HepG2 (cell line): ENCODE measurements at regions not wholly inside any gene's neighbourhood (a gene's known extent, or its start where the extent isn't known, plus 50 kb on each side); places are given as distances from the start of the nearest gene placed in this dataset.
"Not testable (repeated sequence)": the region's sequence is repeated elsewhere in the genome, so short reads cannot be mapped to it uniquely, and the experiment has no call there.

Experiments
- ATAC-seq: fragments of 200-7000 bp; cut with Tn5 transposase; 3 replicates; pipeline ENCODE4 v1.9.1; 2020; ENCODE audit warnings: mild to moderate bottlenecking, moderate library complexity
- BruUV-seq: library from RNA; stranded (reverse); fragments of 400-500 nt; replicated peaks from 2 replicates; lab custom pipeline; 2021; lab: Mats Ljungman, UMichigan
- CTCF ChIA-PET: fragments of 300-600 bp; formaldehyde crosslinking; extraction: SDS; loops from one replicate; lab custom pipeline; 2021; ENCODE audit warnings: low total read pairs, inconsistent platforms, low intra/inter-chr PET ratio; lab: Yijun Ruan, JAX
- POLR2A ChIA-PET: fragments of 350-600 bp; sonication (Branson Sonifier 250); formaldehyde crosslinking; loops from one replicate; lab custom pipeline; 2020; ENCODE audit warnings: antibody characterized with exemption, inconsistent platforms; lab: Yijun Ruan, JAX
- DNase-seq: peaks from one replicate; pipeline ENCODE4 v3.0.0-alpha.2; 2015; ENCODE audit warnings: low spot score
- FAIRE-seq: peaks from 3 replicates; lab custom pipeline; 2011; peaks lifted over from hg19 to GRCh38; lab: Jason Lieb, UNC
- H2AFZ ChIP-seq: one replicate; pipeline ENCODE4 v1.6.1; 2011; ENCODE audit warnings: low read length, inconsistent platforms
- H3K27ac ChIP-seq: fragments of 300-600 bp; 3 replicates; pipeline ENCODE4 v1.8.0; 2011; ENCODE audit warnings: mixed run types, mild to moderate bottlenecking, mixed read lengths, low read length, inconsistent platforms; ENCODE audit not compliant: insufficient read depth; ENCODE audit errors: extremely low read length
- H3K27me3 ChIP-seq, 2 experiments: fragments of 200-600 bp in 1 of 2; 2 replicates in 1 of 2; 3 replicates in 1 of 2; pipeline versions ENCODE4 v1.6.0 to v1.8.0; 2011; ENCODE audit warnings: low read length in 2 of 2, mild to moderate bottlenecking in 2 of 2, moderate library complexity in 2 of 2, inconsistent platforms in 1 of 2; ENCODE audit not compliant: insufficient read depth in 2 of 2, control insufficient read depth in 1 of 2
- H3K36me3 ChIP-seq, 2 experiments: fragments of 200-600 bp in 1 of 2; replicated peaks in 1 of 2; 2 replicates in 1 of 2; 3 replicates in 1 of 2; pipeline versions ENCODE4 v1.5.1 to v1.8.0; 2011; ENCODE audit warnings: low read length in 2 of 2, inconsistent platforms in 1 of 2; ENCODE audit not compliant: insufficient read depth in 2 of 2, control insufficient read depth in 1 of 2
- H3K4me1 ChIP-seq: 2 replicates; pipeline ENCODE4 v1.5.1; 2012; ENCODE audit warnings: low read length, inconsistent platforms; ENCODE audit not compliant: insufficient read depth
- H3K4me2 ChIP-seq: 2 replicates; pipeline ENCODE4 v1.6.0; 2011; ENCODE audit warnings: low read depth, low read length, inconsistent platforms
- H3K4me3 ChIP-seq, 3 experiments: fragments of 200-600 bp in 1 of 3; sonication (generic), shearing (Covaris generic) in 1 of 3; replicated peaks in 1 of 3; 2 replicates each; pipeline ENCODE4 v1.5.1; 2011 to 2016; ENCODE audit warnings: low read length in 3 of 3, inconsistent platforms in 2 of 3, low read depth in 2 of 3, mild to moderate bottlenecking in 2 of 3, control low read depth in 1 of 3, mixed read lengths in 1 of 3; ENCODE audit not compliant: insufficient read depth in 1 of 3
- H3K79me2 ChIP-seq: one replicate; pipeline ENCODE4 v1.6.1; 2011; ENCODE audit warnings: low read length, inconsistent platforms; ENCODE audit not compliant: insufficient read depth
- H3K9ac ChIP-seq: 2 replicates; pipeline ENCODE4 v1.6.0; 2011; ENCODE audit warnings: mild to moderate bottlenecking, low read depth, low read length, inconsistent platforms; ENCODE audit not compliant: insufficient read depth
- H3K9me3 ChIP-seq: 2 replicates; pipeline ENCODE4 v1.5.1; 2012; ENCODE audit warnings: mild to moderate bottlenecking, low read length
- H4K20me1 ChIP-seq: 2 replicates; pipeline ENCODE4 v1.6.0; 2011; ENCODE audit warnings: inconsistent platforms, mild to moderate bottlenecking, low read length, moderate library complexity; ENCODE audit not compliant: insufficient read depth
- HES4 ChIP-seq: sonication (generic); formaldehyde crosslinking; IDR thresholded peaks from 2 replicates; pipeline ENCODE4 v1.9.0; 2021; ENCODE audit warnings: mild to moderate bottlenecking, missing genetic modification reagents, borderline replicate concordance
- SMAD1 ChIP-seq: sonication (generic); formaldehyde crosslinking; IDR thresholded peaks from 2 replicates; pipeline ENCODE4 v1.4.0; 2020; ENCODE audit warnings: missing genetic modification reagents, low read depth, mild to moderate bottlenecking, borderline replicate concordance
- WGBS: methylation state at CpG from one replicate; pipeline ENCODE4 v1.1.6; 2017; ENCODE audit warnings: low lambda C conversion rate; 5-methylcytosine and 5-hydroxymethylcytosine counted together
- in situ Hi-C: cut with HindIII; loops from 2 replicates; pipeline ENCODE4 v1.10.0; 2017; ENCODE audit warnings: low pct_unique_long_range_greater_than_20kb; ENCODE audit not compliant: extremely low pct_ligation_motif_present
- intact Hi-C: fragments of 100-400 bp; cut with micrococcal nuclease; formaldehyde crosslinking; loops from one replicate; pipeline ENCODE4 v1.10.0; 2022; ENCODE audit not compliant: unreplicated experiment
- TF ChIP-seq, protein P1 (sequence below): sonication (generic); formaldehyde crosslinking; IDR thresholded peaks from 2 replicates; pipeline ENCODE4 v1.5.0; 2020; ENCODE audit warnings: missing genetic modification reagents

DNA sequence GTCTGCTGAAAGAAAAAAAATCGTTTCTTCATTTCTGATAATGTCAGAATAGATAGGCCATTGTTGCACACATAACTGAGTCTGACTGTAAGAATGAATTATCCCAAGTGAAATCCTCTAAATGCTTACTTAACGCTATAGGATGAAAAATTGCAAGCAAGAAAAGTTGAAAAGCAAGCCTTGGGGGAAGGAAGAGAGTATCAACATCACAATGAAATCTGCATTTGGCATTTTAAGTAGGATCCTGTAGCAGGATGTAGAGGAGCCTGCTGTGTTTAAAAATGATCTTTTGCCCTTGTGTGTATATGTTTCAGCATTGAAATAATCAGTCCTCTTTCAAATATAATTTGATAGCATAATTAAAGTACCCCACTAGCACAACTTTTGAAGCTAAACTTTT lies 464.3 kb upstream of the ZNF337 start:
- H3K79me2 ChIP-seq, H2AFZ ChIP-seq, intact Hi-C loops, H4K20me1 ChIP-seq, BruUV-seq, H3K4me3 ChIP-seq, FAIRE-seq, H3K9me3 ChIP-seq, H3K4me2 ChIP-seq, H3K36me3 ChIP-seq, H3K4me1 ChIP-seq, in situ Hi-C loops, H3K27ac ChIP-seq, H3K9ac ChIP-seq, POLR2A ChIA-PET, ATAC-seq, DNase-seq, H3K27me3 ChIP-seq, CTCF ChIA-PET: not testable (repeated sequence)
- under 1% methylated on average over 2 of the region's 2 CpGs for WGBS

DNA sequence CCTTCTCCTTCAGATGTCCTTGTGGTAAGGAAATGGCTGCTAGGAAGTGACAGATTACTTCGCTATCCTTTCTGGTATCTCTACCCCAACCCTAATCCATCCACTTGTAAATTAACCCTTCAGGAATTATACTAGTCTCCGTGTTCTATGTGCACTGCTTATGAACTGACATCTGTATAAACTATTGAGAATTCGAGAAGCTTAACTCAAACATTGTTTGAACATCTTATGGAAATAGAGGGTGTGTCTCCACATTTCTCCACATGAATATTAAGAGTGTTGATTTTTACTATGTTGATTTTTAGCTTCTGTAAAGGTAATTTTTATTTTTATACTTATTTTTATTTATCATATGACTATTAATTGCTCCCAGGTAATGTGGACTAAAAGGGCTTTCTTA lies 457.6 kb upstream of the ZNF337 start:
- Histone ChIP-seq H3K4me2 (no peak overlapping the region), H3K27ac (no peak overlapping the region), H4K20me1 (no peaks in the 10 kb centered on the region), H3K4me3 (no peak overlapping the region), H3K9me3 (no peaks in the 10 kb centered on the region), H3K36me3 (no peaks in the 10 kb centered on the region), H3K27me3 (no peaks in the 10 kb centered on the region), H3K79me2 (no peaks in the 10 kb centered on the region), H3K9ac (no peak overlapping the region), H2AFZ (no peak overlapping the region), H3K4me1 (no peaks in the 10 kb centered on the region)
- POLR2A ChIA-PET = no interaction called here
- intact Hi-C loops (no loop called here), in situ Hi-C loops (no loop called here)
- DNase-seq = no peak
- FAIRE-seq = no peak
- CTCF ChIA-PET = no interaction called here
- BruUV-seq = no TSS peak
- TF ChIP-seq HES4 (no peak), SMAD1 (CRISPR knock-in tag) (no peak)
- TF ChIP-seq, protein P1, sequence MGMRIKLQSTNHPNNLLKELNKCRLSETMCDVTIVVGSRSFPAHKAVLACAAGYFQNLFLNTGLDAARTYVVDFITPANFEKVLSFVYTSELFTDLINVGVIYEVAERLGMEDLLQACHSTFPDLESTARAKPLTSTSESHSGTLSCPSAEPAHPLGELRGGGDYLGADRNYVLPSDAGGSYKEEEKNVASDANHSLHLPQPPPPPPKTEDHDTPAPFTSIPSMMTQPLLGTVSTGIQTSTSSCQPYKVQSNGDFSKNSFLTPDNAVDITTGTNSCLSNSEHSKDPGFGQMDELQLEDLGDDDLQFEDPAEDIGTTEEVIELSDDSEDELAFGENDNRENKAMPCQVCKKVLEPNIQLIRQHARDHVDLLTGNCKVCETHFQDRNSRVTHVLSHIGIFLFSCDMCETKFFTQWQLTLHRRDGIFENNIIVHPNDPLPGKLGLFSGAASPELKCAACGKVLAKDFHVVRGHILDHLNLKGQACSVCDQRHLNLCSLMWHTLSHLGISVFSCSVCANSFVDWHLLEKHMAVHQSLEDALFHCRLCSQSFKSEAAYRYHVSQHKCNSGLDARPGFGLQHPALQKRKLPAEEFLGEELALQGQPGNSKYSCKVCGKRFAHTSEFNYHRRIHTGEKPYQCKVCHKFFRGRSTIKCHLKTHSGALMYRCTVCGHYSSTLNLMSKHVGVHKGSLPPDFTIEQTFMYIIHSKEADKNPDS (CRISPR knock-in tag) = no peak
- ATAC-seq = no peak
- WGBS = 0% methylated on average over 3 of the region's 3 CpGs
